SU-DHL-6 (cell line): ENCODE measurements at regions not wholly inside any gene's neighbourhood (a gene's known extent, or its start where the extent isn't known, plus 50 kb on each side); places are given as distances from the start of the nearest gene placed in this dataset.

Source experiments
- H2AFZ ChIP-seq: fragments of 200-600 bp; sonication (generic); 2 replicates; pipeline ENCODE4 v1.6.1; 2014; ENCODE audit warnings: low read depth, mild to moderate bottlenecking, moderate library complexity, mixed read lengths, antibody characterized with exemption, low read length; ENCODE audit not compliant: severe bottlenecking
- H3F3A ChIP-seq: fragments of 200-600 bp; shearing (Covaris generic); 2 replicates; pipeline ENCODE4 v1.6.0; 2016; ENCODE audit warnings: antibody characterized with exemption, mild to moderate bottlenecking; ENCODE audit not compliant: insufficient read depth
- H3K27ac ChIP-seq: fragments of 200-600 bp; sonication (generic); 2 replicates; pipeline ENCODE4 v1.5.1; 2016; ENCODE audit warnings: low read depth, mild to moderate bottlenecking, low read length, moderate library complexity, mixed read lengths
- H3K27me3 ChIP-seq: fragments of 200-600 bp; sonication (generic), shearing (Covaris generic); 2 replicates; pipeline ENCODE4 v1.6.0; 2014; ENCODE audit warnings: mild to moderate bottlenecking, low read length
- H3K36me3 ChIP-seq: fragments of 200-600 bp; sonication (generic); 2 replicates; pipeline ENCODE4 v1.6.1; 2014; ENCODE audit warnings: mild to moderate bottlenecking, low read length, mixed read lengths
- H3K4me2 ChIP-seq: fragments of 300-600, 200-600 bp; shearing (Covaris generic), sonication (generic); 2 replicates; pipeline ENCODE4 v1.6.0; 2014; ENCODE audit warnings: low read length, low read depth, mild to moderate bottlenecking; ENCODE audit not compliant: poor library complexity, severe bottlenecking
- H3K4me3 ChIP-seq: fragments of 200-600 bp; sonication (generic); 2 replicates; pipeline ENCODE4 v1.5.1; 2014; ENCODE audit warnings: antibody characterized with exemption, low read length, mild to moderate bottlenecking, mixed read lengths; ENCODE audit not compliant: insufficient read depth, poor library complexity, severe bottlenecking
- H3K79me2 ChIP-seq: fragments of 200-600 bp; sonication (generic); 2 replicates; pipeline ENCODE4 v1.6.1; 2014; ENCODE audit warnings: mild to moderate bottlenecking, low read length, moderate library complexity; ENCODE audit not compliant: insufficient read depth
- H3K9ac ChIP-seq: fragments of 200-600 bp; sonication (generic); 2 replicates; pipeline ENCODE4 v1.7.0; 2014; ENCODE audit warnings: mild to moderate bottlenecking, low read length
- H3K9me2 ChIP-seq: fragments of 200-600 bp; sonication (generic); replicated peaks from 2 replicates; pipeline ENCODE4 v1.6.1; 2014; ENCODE audit warnings: low read length; ENCODE audit not compliant: insufficient read depth
- H3K9me3 ChIP-seq: fragments of 200-600 bp; sonication (generic); 2 replicates; pipeline ENCODE4 v1.6.1; 2014; ENCODE audit warnings: low read length, mixed read lengths; ENCODE audit not compliant: insufficient read depth
- H4K20me1 ChIP-seq: fragments of 200-600 bp; sonication (generic); 2 replicates; pipeline ENCODE4 v1.6.1; 2014; ENCODE audit warnings: low read depth, mild to moderate bottlenecking, antibody characterized with exemption, low read length, moderate library complexity, mixed read lengths
- EZH2phosphoT487 ChIP-seq: fragments of 200-600 bp; sonication (generic), shearing (Covaris generic); conservative IDR thresholded peaks from 2 replicates; pipeline ENCODE4 v1.6.1; 2018; ENCODE audit warnings: mild to moderate bottlenecking, antibody characterized with exemption, low read length, moderate library complexity, mixed read lengths
- TF ChIP-seq, protein P1 (sequence below): fragments of 200-600 bp; sonication (generic); IDR thresholded peaks from one replicate; pipeline ENCODE4 v1.5.1; 2017; ENCODE audit warnings: antibody characterized with exemption, mild to moderate bottlenecking, low read length, moderate library complexity; ENCODE audit not compliant: insufficient read depth, poor library complexity, severe bottlenecking

DNA sequence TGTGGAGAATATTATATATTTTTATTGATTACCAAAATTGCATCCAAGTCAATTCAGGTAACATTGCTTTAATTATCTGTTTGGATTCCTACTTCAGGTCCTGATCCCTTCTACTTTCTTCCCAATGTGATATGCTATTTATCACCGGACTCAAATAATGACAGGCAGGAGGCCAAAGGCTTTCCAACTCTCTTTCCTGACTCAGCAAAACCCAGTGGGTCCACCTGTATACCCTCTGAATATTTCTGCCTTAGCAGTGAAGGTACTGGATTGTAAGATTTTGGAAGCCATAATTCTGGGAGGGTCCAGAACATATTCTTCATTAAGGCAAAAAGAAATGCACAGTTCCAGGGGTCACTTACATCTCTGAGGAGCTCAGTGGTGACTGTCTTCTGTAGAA is 260.2 kb upstream of the UBASH3B start:
- H3K9me3 ChIP-seq = no peaks in the 10 kb centered on the region
- no peaks in the 10 kb centered on the region for H3K36me3 ChIP-seq
- no peaks in the 10 kb centered on the region for H4K20me1 ChIP-seq
- H3K9me2 ChIP-seq = no peaks in the 10 kb centered on the region
- no peaks in the 10 kb centered on the region for H3F3A ChIP-seq
- no peaks in the 10 kb centered on the region for H3K79me2 ChIP-seq
- H2AFZ ChIP-seq = no peak overlapping the region
- H3K27ac ChIP-seq = no peak overlapping the region
- TF ChIP-seq EZH2phosphoT487 = no peak
- TF ChIP-seq, protein P1, sequence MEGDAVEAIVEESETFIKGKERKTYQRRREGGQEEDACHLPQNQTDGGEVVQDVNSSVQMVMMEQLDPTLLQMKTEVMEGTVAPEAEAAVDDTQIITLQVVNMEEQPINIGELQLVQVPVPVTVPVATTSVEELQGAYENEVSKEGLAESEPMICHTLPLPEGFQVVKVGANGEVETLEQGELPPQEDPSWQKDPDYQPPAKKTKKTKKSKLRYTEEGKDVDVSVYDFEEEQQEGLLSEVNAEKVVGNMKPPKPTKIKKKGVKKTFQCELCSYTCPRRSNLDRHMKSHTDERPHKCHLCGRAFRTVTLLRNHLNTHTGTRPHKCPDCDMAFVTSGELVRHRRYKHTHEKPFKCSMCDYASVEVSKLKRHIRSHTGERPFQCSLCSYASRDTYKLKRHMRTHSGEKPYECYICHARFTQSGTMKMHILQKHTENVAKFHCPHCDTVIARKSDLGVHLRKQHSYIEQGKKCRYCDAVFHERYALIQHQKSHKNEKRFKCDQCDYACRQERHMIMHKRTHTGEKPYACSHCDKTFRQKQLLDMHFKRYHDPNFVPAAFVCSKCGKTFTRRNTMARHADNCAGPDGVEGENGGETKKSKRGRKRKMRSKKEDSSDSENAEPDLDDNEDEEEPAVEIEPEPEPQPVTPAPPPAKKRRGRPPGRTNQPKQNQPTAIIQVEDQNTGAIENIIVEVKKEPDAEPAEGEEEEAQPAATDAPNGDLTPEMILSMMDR = no peak
- no peak overlapping the region for H3K4me3 ChIP-seq
- H3K4me2 ChIP-seq = no peak overlapping the region
- H3K9ac ChIP-seq = no peak overlapping the region
- no peaks in the 10 kb centered on the region for H3K27me3 ChIP-seq

DNA sequence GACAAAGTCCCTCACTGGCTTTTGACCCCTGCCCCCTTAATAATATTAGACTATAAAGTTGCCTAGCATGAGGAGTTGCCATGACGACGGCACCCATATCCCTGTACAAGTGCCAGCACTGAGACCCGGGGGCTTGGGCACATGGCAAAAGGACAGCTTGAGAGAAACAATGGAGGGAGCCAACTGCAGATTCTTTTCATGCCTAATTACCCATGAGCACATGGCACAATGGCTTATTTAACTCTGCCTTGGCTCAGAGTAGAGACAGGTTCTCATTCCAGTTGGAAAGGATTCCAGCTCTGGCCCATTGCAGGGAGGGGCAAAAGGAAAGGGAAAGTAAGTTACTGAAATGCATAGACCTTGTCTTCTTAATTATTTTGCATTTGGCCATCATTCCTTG is 261.2 kb upstream of the UBASH3B start:
- no peak overlapping the region for H3K4me2 ChIP-seq
- no peak for TF ChIP-seq EZH2phosphoT487
- TF ChIP-seq, protein P1 = no peak
- no peaks in the 10 kb centered on the region for H3K9me2 ChIP-seq
- H3F3A ChIP-seq = no peaks in the 10 kb centered on the region
- H3K36me3 ChIP-seq = no peaks in the 10 kb centered on the region
- no peaks in the 10 kb centered on the region for H3K9me3 ChIP-seq
- H2AFZ ChIP-seq = no peak overlapping the region
- H4K20me1 ChIP-seq = no peaks in the 10 kb centered on the region
- H3K79me2 ChIP-seq = no peaks in the 10 kb centered on the region
- no peak overlapping the region for H3K9ac ChIP-seq
- H3K27me3 ChIP-seq = no peaks in the 10 kb centered on the region
- H3K27ac ChIP-seq = no peak overlapping the region
- no peak overlapping the region for H3K4me3 ChIP-seq

DNA sequence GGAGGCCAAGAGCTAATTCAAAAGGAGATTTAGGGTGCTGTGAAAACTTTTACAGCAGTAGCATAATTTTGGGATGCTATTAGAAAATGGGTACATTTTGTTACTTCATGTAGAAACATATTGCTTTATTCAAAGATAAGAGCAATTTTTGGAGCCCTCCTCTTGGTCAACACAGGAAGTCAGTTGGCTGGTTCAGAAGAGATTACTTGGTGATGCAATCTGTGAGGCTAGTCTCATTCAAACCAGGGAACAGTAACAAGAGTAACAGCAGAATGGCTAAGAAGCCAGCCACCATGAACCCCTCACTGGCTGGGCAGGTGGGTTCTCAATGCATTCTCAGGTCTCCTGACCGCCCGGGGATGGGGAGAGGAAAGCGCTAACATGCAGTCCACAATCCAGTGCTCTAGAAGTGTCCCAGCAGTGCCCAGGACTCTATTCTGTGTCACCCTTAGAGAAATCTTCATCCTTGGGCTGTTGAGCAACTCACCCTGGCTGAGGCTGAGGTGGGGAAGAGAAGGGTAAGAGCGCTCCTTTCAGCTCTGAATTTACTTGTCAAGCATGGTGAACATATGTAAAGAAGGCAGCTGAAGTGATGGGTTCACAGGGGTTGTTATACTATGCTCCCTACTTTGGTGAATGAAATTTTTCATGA is 262.2 kb upstream of the UBASH3B start:
- no peak overlapping the region for H3K27ac ChIP-seq
- no peak overlapping the region for H3K9ac ChIP-seq
- no peaks in the 10 kb centered on the region for H3K79me2 ChIP-seq
- no peaks in the 10 kb centered on the region for H4K20me1 ChIP-seq
- TF ChIP-seq EZH2phosphoT487 = no peak
- TF ChIP-seq, protein P1 = no peak
- H3F3A ChIP-seq = no peaks in the 10 kb centered on the region
- H3K36me3 ChIP-seq = no peaks in the 10 kb centered on the region
- no peaks in the 10 kb centered on the region for H3K27me3 ChIP-seq
- no peak overlapping the region for H2AFZ ChIP-seq
- no peaks in the 10 kb centered on the region for H3K9me3 ChIP-seq
- no peaks in the 10 kb centered on the region for H3K9me2 ChIP-seq
- no peak overlapping the region for H3K4me3 ChIP-seq
- no peak overlapping the region for H3K4me2 ChIP-seq
